Mucosa of rectum (tissue), 2 donors: ENCODE measurements at regions not wholly inside any gene's neighbourhood (a gene's known extent, or its start where the extent isn't known, plus 50 kb on each side); places are given as distances from the start of the nearest gene placed in this dataset.
"Not testable (repeated sequence)": the region's sequence is repeated elsewhere in the genome, so short reads cannot be mapped to it uniquely, and the experiment has no call there.

Experiments used
- H3K27ac ChIP-seq, 2 donors: one replicate each; pipeline ENCODE4 v1.7.0; 2013; ENCODE audit warnings: inconsistent platforms in 2 of 2, low read depth in 2 of 2, low read length in 2 of 2
- H3K27me3 ChIP-seq, 2 donors: one replicate each; pipeline ENCODE4 v1.7.0; 2013; ENCODE audit warnings: low read length in 2 of 2; ENCODE audit not compliant: control insufficient read depth in 2 of 2, insufficient read depth in 2 of 2
- H3K36me3 ChIP-seq, 2 donors: one replicate each; pipeline ENCODE4 v1.7.0; 2013; ENCODE audit warnings: low read length in 2 of 2; ENCODE audit not compliant: control insufficient read depth in 2 of 2, insufficient read depth in 2 of 2
- H3K4me1 ChIP-seq, 2 donors: one replicate each; pipeline ENCODE4 v1.7.0; 2013; ENCODE audit warnings: low read length in 2 of 2, mild to moderate bottlenecking in 1 of 2; ENCODE audit not compliant: control insufficient read depth in 2 of 2, insufficient read depth in 2 of 2
- H3K4me3 ChIP-seq, 2 donors: one replicate each; pipeline ENCODE4 v1.7.0; 2013; ENCODE audit warnings: low read length in 2 of 2
- H3K9ac ChIP-seq, 2 donors: one replicate each; pipeline ENCODE4 v1.7.0; 2013; ENCODE audit warnings: low read length in 2 of 2, low read depth in 1 of 2, mild to moderate bottlenecking in 1 of 2
- H3K9me3 ChIP-seq, 2 donors: one replicate each; pipeline ENCODE4 v1.7.0; 2013; ENCODE audit warnings: low read length in 2 of 2; ENCODE audit not compliant: control insufficient read depth in 2 of 2
- donor health status: healthy.
- donor health status: Normal muscosa, but diverticular disease.

- Histone ChIP-seq H3K4me3 (no peak overlapping the region), H3K4me1 (peaks cover 3 to 7% of the 10 kb centered on the region in 2 donors), H3K9ac (no peak overlapping the region), H3K27me3 (no peaks in the 10 kb centered on the region), H3K36me3 (no peaks in the 10 kb centered on the region), H3K27ac (no peak overlapping the region), H3K9me3 (no peaks in the 10 kb centered on the region)
These were observed 244.8 kb upstream of the PLPP4 start for GRCh38 chr10:120212275-120212674.

- not testable (repeated sequence) for H3K9ac ChIP-seq, H3K27me3 ChIP-seq, H3K4me1 ChIP-seq, H3K27ac ChIP-seq, H3K36me3 ChIP-seq, H3K9me3 ChIP-seq, H3K4me3 ChIP-seq
These were observed 243.7 kb upstream of the PLPP4 start for GRCh38 chr10:120213283-120213682.

- Histone ChIP-seq H3K36me3 (no peaks in the 10 kb centered on the region), H3K9ac (no peak overlapping the region), H3K9me3 (no peaks in the 10 kb centered on the region), H3K4me1 (no peaks in the 10 kb centered on the region), H3K27ac (no peak overlapping the region), H3K4me3 (no peak overlapping the region), H3K27me3 (no peaks in the 10 kb centered on the region)
These were observed 239.3 kb upstream of the PLPP4 start for GRCh38 chr10:120217736-120218135.

- Histone ChIP-seq H3K4me1 (no peaks in the 10 kb centered on the region), H3K9ac (no peak overlapping the region), H3K9me3 (no peaks in the 10 kb centered on the region), H3K36me3 (no peaks in the 10 kb centered on the region), H3K27ac (no peak overlapping the region), H3K4me3 (no peak overlapping the region), H3K27me3 (no peaks in the 10 kb centered on the region)
These were observed 235.0 kb upstream of the PLPP4 start for GRCh38 chr10:120221873-120222485.

GRCh38 chr10:120229641-120230040 lies 227.4 kb upstream of the PLPP4 start:
- Histone ChIP-seq H3K27ac (no peak overlapping the region), H3K9me3 (no peaks in the 10 kb centered on the region), H3K4me3 (no peak overlapping the region), H3K9ac (no peak overlapping the region), H3K36me3 (no peaks in the 10 kb centered on the region), H3K4me1 (no peaks in the 10 kb centered on the region), H3K27me3 (peaks cover 0 to 2% of the 10 kb centered on the region in 2 donors)

GRCh38 chr10:120239695-120240094 lies 217.3 kb upstream of the PLPP4 start:
- not testable (repeated sequence) for H3K9ac ChIP-seq, H3K9me3 ChIP-seq, H3K27me3 ChIP-seq, H3K36me3 ChIP-seq, H3K27ac ChIP-seq, H3K4me1 ChIP-seq, H3K4me3 ChIP-seq

- no peak overlapping the region for H3K27ac ChIP-seq
- H3K36me3 ChIP-seq, result no peaks in the 10 kb centered on the region
- no peak overlapping the region for H3K4me3 ChIP-seq
- H3K9me3 ChIP-seq, result no peaks in the 10 kb centered on the region
- no peaks in the 10 kb centered on the region for H3K4me1 ChIP-seq
- no peaks in the 10 kb centered on the region for H3K27me3 ChIP-seq
- no peak overlapping the region for H3K9ac ChIP-seq
These were observed 205.1 kb upstream of the PLPP4 start for GRCh38 chr10:120251821-120252442.

GRCh38 chr10:120253131-120253530 lies 203.9 kb upstream of the PLPP4 start:
- H3K36me3 ChIP-seq, result no peaks in the 10 kb centered on the region
- no peaks in the 10 kb centered on the region for H3K9me3 ChIP-seq
- no peaks in the 10 kb centered on the region for H3K27me3 ChIP-seq
- H3K9ac ChIP-seq, result no peak overlapping the region
- H3K4me3 ChIP-seq, result no peak overlapping the region
- H3K4me1 ChIP-seq, result no peaks in the 10 kb centered on the region
- no peak overlapping the region for H3K27ac ChIP-seq

GRCh38 chr10:120260456-120260855 lies 196.6 kb upstream of the PLPP4 start:
- Histone ChIP-seq H3K9ac (no peak overlapping the region), H3K4me3 (no peak overlapping the region), H3K9me3 (no peaks in the 10 kb centered on the region), H3K36me3 (no peaks in the 10 kb centered on the region), H3K27ac (no peak overlapping the region), H3K27me3 (no peaks in the 10 kb centered on the region), H3K4me1 (no peaks in the 10 kb centered on the region)

GRCh38 chr10:120262857-120263547 lies 194.0 kb upstream of the PLPP4 start:
- Histone ChIP-seq H3K4me1 (no peaks in the 10 kb centered on the region), H3K9ac (no peak overlapping the region), H3K9me3 (no peaks in the 10 kb centered on the region), H3K4me3 (no peak overlapping the region), H3K36me3 (no peaks in the 10 kb centered on the region), H3K27ac (no peak overlapping the region), H3K27me3 (no peaks in the 10 kb centered on the region)
